ENCODE measurements at regions not wholly inside any gene's neighbourhood (a gene's known extent, or its start where the extent isn't known, plus 50 kb on each side); places are given as distances from the start of the nearest gene placed in this dataset.

- Mint-ChIP-seq H3K27ac (peak overlapping the region; percentile 84 to 98), H3K4me1 (ENCODE audit: low read depth in 2 of 2) (peaks cover 23 to 30% of the 10 kb centered on the region in 2 donors), H3K9me3 (no peaks in the 10 kb centered on the region), H3K36me3 (ENCODE audit: insufficient read depth) (peaks cover 3% of the 10 kb centered on the region), H3K4me3 (peak overlapping the region; percentile 78 to 90), H3K27me3 (no peaks in the 10 kb centered on the region)
- DNase-seq (no peak), ATAC-seq (replicated peaks) (peak; percentile 4)
Observed at GRCh38 chr13:29902632-29903305, 52.4 kb upstream of the UBL3 start.

GRCh38 chr13:29901710-29902631 lies 51.6 kb upstream of the UBL3 start:
- Mint-ChIP-seq H3K36me3 (ENCODE audit: insufficient read depth) (peaks cover 3% of the 10 kb centered on the region), H3K9me3 (no peaks in the 10 kb centered on the region), H3K4me3 (peak overlapping the region; percentile 78 to 90), H3K27ac (peak overlapping the region; percentile 84 to 98), H3K27me3 (no peaks in the 10 kb centered on the region), H3K4me1 (ENCODE audit: low read depth in 2 of 2) (peaks cover 23 to 30% of the 10 kb centered on the region in 2 donors)
- DNase-seq = peak; percentile 37 to 47 (median 41)
- peak; percentile 92 for ATAC-seq (replicated peaks)
